SU-DHL-6 (cell line): ENCODE measurements at regions not wholly inside any gene's neighbourhood (a gene's known extent, or its start where the extent isn't known, plus 50 kb on each side); places are given as distances from the start of the nearest gene placed in this dataset.

ENCODE experiments used
- H2AFZ ChIP-seq: fragments of 200-600 bp; sonication (generic); 2 replicates; pipeline ENCODE4 v1.6.1; 2014; ENCODE audit warnings: low read depth, mild to moderate bottlenecking, moderate library complexity, mixed read lengths, antibody characterized with exemption, low read length; ENCODE audit not compliant: severe bottlenecking
- H3F3A ChIP-seq: fragments of 200-600 bp; shearing (Covaris generic); 2 replicates; pipeline ENCODE4 v1.6.0; 2016; ENCODE audit warnings: antibody characterized with exemption, mild to moderate bottlenecking; ENCODE audit not compliant: insufficient read depth
- H3K27ac ChIP-seq: fragments of 200-600 bp; sonication (generic); 2 replicates; pipeline ENCODE4 v1.5.1; 2016; ENCODE audit warnings: low read depth, mild to moderate bottlenecking, low read length, moderate library complexity, mixed read lengths
- H3K27me3 ChIP-seq: fragments of 200-600 bp; sonication (generic), shearing (Covaris generic); 2 replicates; pipeline ENCODE4 v1.6.0; 2014; ENCODE audit warnings: mild to moderate bottlenecking, low read length
- H3K36me3 ChIP-seq: fragments of 200-600 bp; sonication (generic); 2 replicates; pipeline ENCODE4 v1.6.1; 2014; ENCODE audit warnings: mild to moderate bottlenecking, low read length, mixed read lengths
- H3K4me2 ChIP-seq: fragments of 300-600, 200-600 bp; shearing (Covaris generic), sonication (generic); 2 replicates; pipeline ENCODE4 v1.6.0; 2014; ENCODE audit warnings: low read length, low read depth, mild to moderate bottlenecking; ENCODE audit not compliant: poor library complexity, severe bottlenecking
- H3K4me3 ChIP-seq: fragments of 200-600 bp; sonication (generic); 2 replicates; pipeline ENCODE4 v1.5.1; 2014; ENCODE audit warnings: antibody characterized with exemption, low read length, mild to moderate bottlenecking, mixed read lengths; ENCODE audit not compliant: insufficient read depth, poor library complexity, severe bottlenecking
- H3K79me2 ChIP-seq: fragments of 200-600 bp; sonication (generic); 2 replicates; pipeline ENCODE4 v1.6.1; 2014; ENCODE audit warnings: mild to moderate bottlenecking, low read length, moderate library complexity; ENCODE audit not compliant: insufficient read depth
- H3K9ac ChIP-seq: fragments of 200-600 bp; sonication (generic); 2 replicates; pipeline ENCODE4 v1.7.0; 2014; ENCODE audit warnings: mild to moderate bottlenecking, low read length
- H3K9me2 ChIP-seq: fragments of 200-600 bp; sonication (generic); replicated peaks from 2 replicates; pipeline ENCODE4 v1.6.1; 2014; ENCODE audit warnings: low read length; ENCODE audit not compliant: insufficient read depth
- H3K9me3 ChIP-seq: fragments of 200-600 bp; sonication (generic); 2 replicates; pipeline ENCODE4 v1.6.1; 2014; ENCODE audit warnings: low read length, mixed read lengths; ENCODE audit not compliant: insufficient read depth
- H4K20me1 ChIP-seq: fragments of 200-600 bp; sonication (generic); 2 replicates; pipeline ENCODE4 v1.6.1; 2014; ENCODE audit warnings: low read depth, mild to moderate bottlenecking, antibody characterized with exemption, low read length, moderate library complexity, mixed read lengths
- CTCF ChIP-seq: fragments of 200-600 bp; sonication (generic); IDR thresholded peaks from one replicate; pipeline ENCODE4 v1.5.1; 2017; ENCODE audit warnings: antibody characterized with exemption, mild to moderate bottlenecking, low read length, moderate library complexity; ENCODE audit not compliant: insufficient read depth, poor library complexity, severe bottlenecking
- EZH2phosphoT487 ChIP-seq: fragments of 200-600 bp; sonication (generic), shearing (Covaris generic); conservative IDR thresholded peaks from 2 replicates; pipeline ENCODE4 v1.6.1; 2018; ENCODE audit warnings: mild to moderate bottlenecking, antibody characterized with exemption, low read length, moderate library complexity, mixed read lengths

- no peaks in the 10 kb centered on the region for H3K9me2 ChIP-seq
- TF ChIP-seq EZH2phosphoT487 (no peak), CTCF (no peak)
- no peaks in the 10 kb centered on the region for H3F3A ChIP-seq
- H4K20me1 ChIP-seq: no peaks in the 10 kb centered on the region
- no peak overlapping the region for H3K9ac ChIP-seq
- no peaks in the 10 kb centered on the region for H3K36me3 ChIP-seq
- H3K27me3 ChIP-seq: no peaks in the 10 kb centered on the region
- H3K9me3 ChIP-seq: no peaks in the 10 kb centered on the region
- H3K79me2 ChIP-seq: no peaks in the 10 kb centered on the region
- H3K27ac ChIP-seq: no peak overlapping the region
- H3K4me3 ChIP-seq: no peak overlapping the region
- no peak overlapping the region for H2AFZ ChIP-seq
- no peak overlapping the region for H3K4me2 ChIP-seq
These were observed 1081.8 kb downstream of the EPHA7 start for GRCh38 chr6:92337571-92337970.

- H2AFZ ChIP-seq: no peak overlapping the region
- TF ChIP-seq EZH2phosphoT487 (no peak), CTCF (no peak)
- no peaks in the 10 kb centered on the region for H4K20me1 ChIP-seq
- no peaks in the 10 kb centered on the region for H3K9me2 ChIP-seq
- no peaks in the 10 kb centered on the region for H3K36me3 ChIP-seq
- no peak overlapping the region for H3K9ac ChIP-seq
- no peaks in the 10 kb centered on the region for H3K9me3 ChIP-seq
- no peaks in the 10 kb centered on the region for H3K27me3 ChIP-seq
- H3K4me2 ChIP-seq: no peak overlapping the region
- H3K79me2 ChIP-seq: no peaks in the 10 kb centered on the region
- no peaks in the 10 kb centered on the region for H3F3A ChIP-seq
- no peak overlapping the region for H3K27ac ChIP-seq
- H3K4me3 ChIP-seq: no peak overlapping the region
These were observed 1090.0 kb downstream of the EPHA7 start for GRCh38 chr6:92329208-92329847.

GRCh38 chr6:92315312-92315711 is 1104.0 kb downstream of the EPHA7 start:
- no peaks in the 10 kb centered on the region for H3K9me2 ChIP-seq
- H3F3A ChIP-seq: no peaks in the 10 kb centered on the region
- no peaks in the 10 kb centered on the region for H3K9me3 ChIP-seq
- H4K20me1 ChIP-seq: no peaks in the 10 kb centered on the region
- H2AFZ ChIP-seq: no peak overlapping the region
- H3K36me3 ChIP-seq: no peaks in the 10 kb centered on the region
- TF ChIP-seq CTCF: no peak
- TF ChIP-seq EZH2phosphoT487: no peak
- no peak overlapping the region for H3K4me3 ChIP-seq
- H3K27me3 ChIP-seq: no peaks in the 10 kb centered on the region
- no peaks in the 10 kb centered on the region for H3K79me2 ChIP-seq
- no peak overlapping the region for H3K9ac ChIP-seq
- H3K4me2 ChIP-seq: no peak overlapping the region
- H3K27ac ChIP-seq: no peak overlapping the region
